GM12878 (cell line): ENCODE measurements at regions not wholly inside any gene's neighbourhood (a gene's known extent, or its start where the extent isn't known, plus 50 kb on each side); places are given as distances from the start of the nearest gene placed in this dataset.

Source experiments
- ATAC-seq: fragments of 200-7000 bp; cut with Tn5 transposase; 3 replicates; pipeline ENCODE4 v1.9.1; 2020; ENCODE audit warnings: mild to moderate bottlenecking, moderate library complexity
- BruUV-seq: library from RNA; stranded (reverse); fragments of 400-500 nt; replicated peaks from 2 replicates; lab custom pipeline; 2021; lab: Mats Ljungman, UMichigan
- CTCF ChIA-PET: fragments of 300-600 bp; sonication (Branson Sonifier 250); formaldehyde crosslinking; extraction: SDS; loops from one replicate; lab custom pipeline; 2021; ENCODE audit warnings: inconsistent platforms; lab: Yijun Ruan, JAX
- POLR2A ChIA-PET: fragments of 350-600 bp; formaldehyde crosslinking; extraction: SDS; loops from one replicate; lab custom pipeline; 2021; ENCODE audit warnings: inconsistent platforms; lab: Charles Lee
- RAD21 ChIA-PET: fragments of 300-600 bp; sonication (Branson Sonifier 250); formaldehyde crosslinking; loops from one replicate; lab custom pipeline; 2023; ENCODE audit warnings: antibody characterized with exemption; ENCODE audit not compliant: unreplicated experiment; lab: Charles Lee
- SMC1A ChIA-PET: fragments of 300-600 bp; sonication (Branson Sonifier 250); formaldehyde crosslinking; loops from one replicate; lab custom pipeline; 2023; ENCODE audit not compliant: unreplicated experiment, uncharacterized antibody; lab: Charles Lee
- DNase-seq: peaks from one replicate; pipeline ENCODE4 v3.0.0-alpha.2; 2011; ENCODE audit warnings: low read depth, low spot score
- FAIRE-seq: peaks from 3 replicates; lab custom pipeline; 2011; peaks lifted over from hg19 to GRCh38; lab: Jason Lieb, UNC
- H2AFZ ChIP-seq: 2 replicates; pipeline ENCODE4 v1.6.0; 2011; ENCODE audit warnings: low read depth, low read length, control low read depth; ENCODE audit not compliant: control insufficient read depth
- H3K27ac ChIP-seq: 2 replicates; pipeline ENCODE4 v1.5.1; 2011; ENCODE audit warnings: control low read depth; ENCODE audit not compliant: control insufficient read depth, insufficient read depth
- H3K27me3 ChIP-seq, 2 experiments: replicated peaks in 1 of 2; 2 replicates each; pipeline versions ENCODE4 v1.6.0 to v1.6.1; 2011; ENCODE audit warnings: low read length in 1 of 2; ENCODE audit not compliant: control insufficient read depth in 2 of 2, insufficient read depth in 2 of 2
- H3K36me3 ChIP-seq, 2 experiments: 2 replicates each; pipeline ENCODE4 v1.5.1; 2011; ENCODE audit warnings: low read length in 1 of 2; ENCODE audit not compliant: control insufficient read depth in 2 of 2, insufficient read depth in 2 of 2
- H3K4me1 ChIP-seq: 2 replicates; pipeline ENCODE4 v1.6.1; 2011; ENCODE audit warnings: mild to moderate bottlenecking, low read length, moderate library complexity, mixed read lengths; ENCODE audit not compliant: control insufficient read depth, insufficient read depth
- H3K4me2 ChIP-seq: 2 replicates; pipeline ENCODE4 v1.6.0; 2011; ENCODE audit warnings: control low read depth; ENCODE audit not compliant: control insufficient read depth, insufficient read depth
- H3K4me3 ChIP-seq: fragments of 200-600 bp; sonication (generic); 2 replicates; pipeline ENCODE4 v1.5.1; 2016
- H3K79me2 ChIP-seq: 2 replicates; pipeline ENCODE4 v1.6.0; 2011; ENCODE audit warnings: low read length; ENCODE audit not compliant: control insufficient read depth, insufficient read depth
- H3K9ac ChIP-seq: 2 replicates; pipeline ENCODE4 v1.8.0; 2011; ENCODE audit warnings: low read length, control low read depth, mixed read lengths; ENCODE audit not compliant: control insufficient read depth, insufficient read depth
- H3K9me3 ChIP-seq: replicated peaks from 3 replicates; pipeline ENCODE4 v1.5.1; 2011; ENCODE audit warnings: mild to moderate bottlenecking, low read length; ENCODE audit not compliant: control insufficient read depth, insufficient read depth
- H4K20me1 ChIP-seq: 2 replicates; pipeline ENCODE4 v1.6.0; 2011; ENCODE audit not compliant: control insufficient read depth, insufficient read depth
- CBFB ChIP-seq: IDR thresholded peaks from 2 replicates; pipeline ENCODE4 v1.6.1; 2016; ENCODE audit warnings: antibody characterized with exemption, low read depth
- DPF2 ChIP-seq: fragments of 450-650 bp; IDR thresholded peaks from 2 replicates; pipeline ENCODE4 v1.6.1; 2017; ENCODE audit warnings: mild to moderate bottlenecking
- HDAC2 ChIP-seq: fragments of 200-600 bp; sonication (generic); IDR thresholded peaks from 2 replicates; pipeline ENCODE4 v1.6.1; 2017
- IKZF1 ChIP-seq: fragments of 450-650 bp; conservative IDR thresholded peaks from 2 replicates; pipeline ENCODE4 v1.6.1; 2017; ENCODE audit warnings: antibody characterized with exemption, mild to moderate bottlenecking
- KLF5 ChIP-seq: fragments of 450-650 bp; IDR thresholded peaks from 2 replicates; pipeline ENCODE4 v1.6.1; 2014; ENCODE audit warnings: mild to moderate bottlenecking; ENCODE audit not compliant: partially characterized antibody
- MLLT1 ChIP-seq: fragments of 450-650 bp; IDR thresholded peaks from 2 replicates; pipeline ENCODE4 v1.6.1; 2016; ENCODE audit warnings: mild to moderate bottlenecking
- NBN ChIP-seq: fragments of 450-650 bp; IDR thresholded peaks from 2 replicates; pipeline ENCODE4 v1.6.1; 2016
- NFIC ChIP-seq: IDR thresholded peaks from 2 replicates; pipeline ENCODE4 v1.6.1; 2012; ENCODE audit warnings: low read depth, mild to moderate bottlenecking, inconsistent platforms, low read length, moderate library complexity
- NFYA ChIP-seq: IDR thresholded peaks from 2 replicates; pipeline ENCODE4 v1.6.1; 2011; ENCODE audit warnings: low read depth, mild to moderate bottlenecking, low read length, improper control_type of control experiment, borderline replicate concordance
- NFYB ChIP-seq: IDR thresholded peaks from 2 replicates; pipeline ENCODE4 v1.6.1; 2011; ENCODE audit warnings: low read depth, mild to moderate bottlenecking, low read length, improper control_type of control experiment, moderate library complexity; ENCODE audit not compliant: insufficient read depth
- NRF1 ChIP-seq: conservative IDR thresholded peaks from 2 replicates; pipeline ENCODE4 v1.6.1; 2011; ENCODE audit warnings: mild to moderate bottlenecking, low read depth, low read length, improper control_type of control experiment
- RAD51 ChIP-seq: fragments of 450-650 bp; IDR thresholded peaks from 2 replicates; pipeline ENCODE4 v1.6.1; 2016; ENCODE audit warnings: moderate library complexity, mild to moderate bottlenecking, inconsistent platforms
- RCOR1 ChIP-seq: conservative IDR thresholded peaks from 2 replicates; pipeline ENCODE4 v1.6.1; 2012; ENCODE audit warnings: low read depth, low read length, improper control_type of control experiment
- SMAD5 ChIP-seq: IDR thresholded peaks from 2 replicates; pipeline ENCODE4 v1.6.1; 2016; ENCODE audit warnings: antibody characterized with exemption, low read depth
- SP1 ChIP-seq: IDR thresholded peaks from one replicate; pipeline ENCODE4 v1.6.1; 2011; ENCODE audit warnings: low read depth, low read length
- TARDBP ChIP-seq: IDR thresholded peaks from 2 replicates; pipeline ENCODE4 v1.6.1; 2016; ENCODE audit warnings: borderline replicate concordance
- TCF12 ChIP-seq: IDR thresholded peaks from 2 replicates; pipeline ENCODE4 v1.6.1; 2011; ENCODE audit warnings: low read depth, mild to moderate bottlenecking, low read length
- ZNF217 ChIP-seq: fragments of 450-650 bp; IDR thresholded peaks from 2 replicates; pipeline ENCODE4 v1.6.1; 2017; ENCODE audit warnings: antibody characterized with exemption, mild to moderate bottlenecking
- ZNF24 ChIP-seq: fragments of 450-650 bp; IDR thresholded peaks from 2 replicates; pipeline ENCODE4 v1.6.1; 2017; ENCODE audit warnings: antibody characterized with exemption, mild to moderate bottlenecking
- ZSCAN29 ChIP-seq: fragments of 450-650 bp; IDR thresholded peaks from 2 replicates; pipeline ENCODE4 v1.6.1; 2017; ENCODE audit warnings: mild to moderate bottlenecking, moderate library complexity
- WGBS: methylation state at CpG from one replicate; pipeline ENCODE4 v1.1.6; 2016; ENCODE audit warnings: low lambda C conversion rate; ENCODE audit not compliant: insufficient replicate concordance, insufficient coverage; ENCODE audit errors: missing lambda C conversion rate; 5-methylcytosine and 5-hydroxymethylcytosine counted together
- in situ Hi-C: fragments of 300-500 bp; cut with MboI; formaldehyde crosslinking; loops from 9 replicates; pipeline ENCODE4 v1.14.3; 2018; ENCODE audit warnings: mixed read lengths
- intact Hi-C: fragments of 100-400 bp; cut with micrococcal nuclease; formaldehyde crosslinking; loops from one replicate; pipeline ENCODE4 v1.14.2; 2022; ENCODE audit not compliant: unreplicated experiment
- TF ChIP-seq, protein P1 (sequence below): IDR thresholded peaks from 2 replicates; pipeline ENCODE4 v1.6.1; 2011; ENCODE audit warnings: borderline replicate concordance, low read depth, mild to moderate bottlenecking, moderate library complexity, mixed read lengths, low read length; ENCODE audit not compliant: insufficient read depth; ENCODE audit errors: extremely low read length

- TF ChIP-seq, protein P1, sequence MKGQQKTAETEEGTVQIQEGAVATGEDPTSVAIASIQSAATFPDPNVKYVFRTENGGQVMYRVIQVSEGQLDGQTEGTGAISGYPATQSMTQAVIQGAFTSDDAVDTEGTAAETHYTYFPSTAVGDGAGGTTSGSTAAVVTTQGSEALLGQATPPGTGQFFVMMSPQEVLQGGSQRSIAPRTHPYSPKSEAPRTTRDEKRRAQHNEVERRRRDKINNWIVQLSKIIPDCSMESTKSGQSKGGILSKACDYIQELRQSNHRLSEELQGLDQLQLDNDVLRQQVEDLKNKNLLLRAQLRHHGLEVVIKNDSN: no peak
- TF ChIP-seq, all 136 proteins: peak for 0
Measured at GRCh38 chr16:55046513-55046912, 115.8 kb downstream of the IRX5 start (continued).

- H3K36me3 ChIP-seq: no peaks in the 10 kb centered on the region
- no peaks in the 10 kb centered on the region for H3K9me3 ChIP-seq
- ATAC-seq (no peak), DNase-seq (no peak), FAIRE-seq (no peak)
- H3K4me3 ChIP-seq: no peak overlapping the region
- no peak overlapping the region for H3K9ac ChIP-seq
- no peaks in the 10 kb centered on the region for H3K79me2 ChIP-seq
- no peak overlapping the region for H3K27ac ChIP-seq
- 16% methylated on average over 4 of the region's 4 CpGs for WGBS
- H3K4me1 ChIP-seq: no peaks in the 10 kb centered on the region
- no peak overlapping the region for H3K4me2 ChIP-seq
- in situ Hi-C loops (no loop called here), intact Hi-C loops (no loop called here)
- RAD21 ChIA-PET: no interaction called here
- no TSS peak for BruUV-seq
- H2AFZ ChIP-seq: no peak overlapping the region
- CTCF ChIA-PET: interaction anchor here (1.2 kb wide), 1 partner anchor 12 kb away, joined by 4 read pairs; no protein-coding TSS in a partner anchor
- SMC1A ChIA-PET: no interaction called here
- H4K20me1 ChIP-seq: no peaks in the 10 kb centered on the region
- POLR2A ChIA-PET: no interaction called here
- H3K27me3 ChIP-seq: no peaks in the 10 kb centered on the region
- TF ChIP-seq RCOR1 (no peak), NBN (no peak), CBFB (no peak), NFYA (no peak), ZNF24 (no peak), HDAC2 (no peak), DPF2 (no peak), KLF5 (no peak), NFIC (no peak), RAD51 (no peak), NRF1 (no peak), IKZF1 (no peak), SMAD5 (no peak), TARDBP (no peak), ZNF217 (no peak), SP1 (no peak), NFYB (no peak), TCF12 (no peak), MLLT1 (no peak), ZSCAN29 (no peak)
Measured at GRCh38 chr16:55046916-55047315, 116.3 kb downstream of the IRX5 start.
